H9 (cell line): ENCODE measurements at regions not wholly inside any gene's neighbourhood (a gene's known extent, or its start where the extent isn't known, plus 50 kb on each side); places are given as distances from the start of the nearest gene placed in this dataset.

Source experiments
- DNase-seq: peaks from one replicate; pipeline ENCODE4 v3.0.0-alpha.2; 2017
- H2AFZ ChIP-seq: one replicate; pipeline ENCODE4 v1.6.1; 2013; ENCODE audit warnings: mild to moderate bottlenecking, low read length, control low read depth, moderate library complexity
- H2AK5ac ChIP-seq: 2 replicates; pipeline ENCODE4 v1.6.1; 2013; ENCODE audit warnings: low read length, control low read depth, mixed read lengths; ENCODE audit not compliant: insufficient read length
- H2BK120ac ChIP-seq: one replicate; pipeline ENCODE4 v1.6.1; 2013; ENCODE audit warnings: low read depth, mild to moderate bottlenecking, low read length, control low read depth, inconsistent platforms; ENCODE audit not compliant: poor library complexity, severe bottlenecking
- H2BK12ac ChIP-seq: 2 replicates; pipeline ENCODE4 v1.6.1; 2013; ENCODE audit warnings: low read length, control low read depth, mixed read lengths, low read depth; ENCODE audit not compliant: insufficient read length
- H2BK15ac ChIP-seq: 2 replicates; pipeline ENCODE4 v1.6.1; 2013; ENCODE audit warnings: low read depth, low read length, control low read depth
- H2BK20ac ChIP-seq: one replicate; pipeline ENCODE4 v1.6.1; 2013; ENCODE audit warnings: low read depth, mild to moderate bottlenecking, low read length, control low read depth, inconsistent platforms; ENCODE audit not compliant: poor library complexity, severe bottlenecking
- H2BK5ac ChIP-seq: 2 replicates; pipeline ENCODE4 v1.6.1; 2013; ENCODE audit warnings: low read length, control low read depth, mixed read lengths; ENCODE audit not compliant: insufficient read length
- H3K14ac ChIP-seq: 2 replicates; pipeline ENCODE4 v1.6.1; 2013; ENCODE audit warnings: low read length, control low read depth; ENCODE audit not compliant: insufficient read depth
- H3K18ac ChIP-seq: 2 replicates; pipeline ENCODE4 v1.6.1; 2013; ENCODE audit warnings: low read depth, mild to moderate bottlenecking, mixed read lengths, low read length, control low read depth; ENCODE audit not compliant: insufficient read length
- H3K23ac ChIP-seq: 2 replicates; pipeline ENCODE4 v1.6.1; 2013; ENCODE audit warnings: low read length, control low read depth, mixed read lengths, low read depth; ENCODE audit not compliant: insufficient read length
- H3K23me2 ChIP-seq: 2 replicates; pipeline ENCODE4 v1.6.1; 2013; ENCODE audit warnings: low read depth, mild to moderate bottlenecking, mixed read lengths, low read length, control low read depth; ENCODE audit not compliant: insufficient read length, poor library complexity, severe bottlenecking
- H3K27ac ChIP-seq: 2 replicates; pipeline ENCODE4 v1.5.1; 2013; ENCODE audit warnings: low read length, control low read depth, mixed read lengths, low read depth; ENCODE audit not compliant: insufficient read length
- H3K27me3 ChIP-seq: 2 replicates; pipeline ENCODE4 v1.6.1; 2013; ENCODE audit warnings: low read length, control low read depth, inconsistent platforms; ENCODE audit not compliant: insufficient read depth
- H3K4ac ChIP-seq: 2 replicates; pipeline ENCODE4 v1.6.1; 2013; ENCODE audit warnings: low read depth, mild to moderate bottlenecking, control low read depth, inconsistent platforms, low read length, moderate library complexity
- H3K4me1 ChIP-seq: 2 replicates; pipeline ENCODE4 v1.6.1; 2013; ENCODE audit warnings: low read length, control low read depth, inconsistent platforms; ENCODE audit not compliant: insufficient read depth
- H3K4me2 ChIP-seq: 2 replicates; pipeline ENCODE4 v1.6.1; 2013; ENCODE audit warnings: low read length, control low read depth, mixed read lengths; ENCODE audit not compliant: insufficient read length, insufficient read depth
- H3K56ac ChIP-seq: 2 replicates; pipeline ENCODE4 v1.6.1; 2013; ENCODE audit warnings: low read depth, mild to moderate bottlenecking, mixed read lengths, low read length, control low read depth; ENCODE audit not compliant: insufficient read length
- H3K79me1 ChIP-seq: 2 replicates; pipeline ENCODE4 v1.6.1; 2013; ENCODE audit warnings: low read depth, mild to moderate bottlenecking, moderate library complexity, low read length, control low read depth, inconsistent platforms; ENCODE audit not compliant: insufficient read depth, poor library complexity, severe bottlenecking
- H3K79me2 ChIP-seq: 2 replicates; pipeline ENCODE4 v1.6.1; 2013; ENCODE audit warnings: low read length, control low read depth, inconsistent platforms; ENCODE audit not compliant: insufficient read depth
- H3K9ac ChIP-seq: 2 replicates; pipeline ENCODE4 v1.6.1; 2013; ENCODE audit warnings: low read length, control low read depth, mixed read lengths; ENCODE audit not compliant: insufficient read length; ENCODE audit errors: extremely low read depth
- H3K9me3 ChIP-seq: one replicate; pipeline ENCODE4 v1.6.1; 2013; ENCODE audit warnings: low read depth, low read length, inconsistent platforms; ENCODE audit not compliant: control insufficient read depth
- H3T11ph ChIP-seq: one replicate; pipeline ENCODE4 v1.6.1; 2013; ENCODE audit warnings: mild to moderate bottlenecking, low read length, control low read depth, inconsistent platforms
- H4K20me1 ChIP-seq: one replicate; pipeline ENCODE4 v1.6.1; 2013; ENCODE audit not compliant: control insufficient read depth, insufficient read length, insufficient read depth
- H4K5ac ChIP-seq: 2 replicates; pipeline ENCODE4 v1.6.1; 2013; ENCODE audit warnings: low read depth, mild to moderate bottlenecking, mixed read lengths, low read length, control low read depth; ENCODE audit not compliant: insufficient read length
- H4K8ac ChIP-seq: replicated peaks from 2 replicates; pipeline ENCODE4 v1.6.1; 2013; ENCODE audit warnings: low read length, control low read depth, mixed read lengths, low read depth; ENCODE audit not compliant: insufficient read length
- H4K91ac ChIP-seq: 2 replicates; pipeline ENCODE4 v1.6.1; 2013; ENCODE audit warnings: low read depth, mild to moderate bottlenecking, moderate library complexity, mixed read lengths, low read length, control low read depth; ENCODE audit not compliant: insufficient read length
- H3K27ac Mint-ChIP-seq, 3 experiments: 2 replicates in 2 of 3; 3 replicates in 1 of 3; pipeline ENCODE4 v1.8.0; 2020 to 2021; ENCODE audit warnings: mixed read lengths in 3 of 3, mild to moderate bottlenecking in 1 of 3, moderate library complexity in 1 of 3
- H3K27me3 Mint-ChIP-seq: 2 replicates; pipeline ENCODE4 v1.8.0; 2021; ENCODE audit warnings: low read depth, mild to moderate bottlenecking, moderate library complexity, mixed read lengths
- H3K36me3 Mint-ChIP-seq, 3 experiments: 2 replicates in 2 of 3; 3 replicates in 1 of 3; pipeline ENCODE4 v1.8.0; 2020 to 2021; ENCODE audit warnings: low read depth in 3 of 3, mixed read lengths in 3 of 3; ENCODE audit not compliant: insufficient read depth in 1 of 3
- H3K4me1 Mint-ChIP-seq, 2 experiments: 2 replicates each; pipeline ENCODE4 v1.8.0; 2020; ENCODE audit warnings: mixed read lengths in 2 of 2
- H3K4me3 Mint-ChIP-seq, 2 experiments: 2 replicates in 1 of 2; 3 replicates in 1 of 2; pipeline ENCODE4 v1.8.0; 2020 to 2021; ENCODE audit warnings: mild to moderate bottlenecking in 2 of 2, mixed read lengths in 2 of 2, moderate library complexity in 1 of 2
- H3K9me3 Mint-ChIP-seq, 2 experiments: 2 replicates in 1 of 2; 3 replicates in 1 of 2; pipeline ENCODE4 v1.8.0; 2020; ENCODE audit warnings: mild to moderate bottlenecking in 2 of 2, mixed read lengths in 2 of 2, moderate library complexity in 1 of 2
- WGBS: extraction: QIAGEN DNeasy Blood & Tissue Kit; methylation state at CpG from one replicate; pipeline ENCODE4 v1.1.7; 2013; ENCODE audit warnings: missing lambda C conversion rate, low lambda C conversion rate, mixed read lengths; ENCODE audit not compliant: insufficient read length; ENCODE audit errors: extremely low coverage; 5-methylcytosine and 5-hydroxymethylcytosine counted together
- TF ChIP-seq, protein P1 (sequence below): fragments of 200-600 bp; sonication (generic); conservative IDR thresholded peaks from 3 replicates; pipeline ENCODE4 v1.8.0; 2021; ENCODE audit warnings: antibody characterized with exemption, mild to moderate bottlenecking

DNA sequence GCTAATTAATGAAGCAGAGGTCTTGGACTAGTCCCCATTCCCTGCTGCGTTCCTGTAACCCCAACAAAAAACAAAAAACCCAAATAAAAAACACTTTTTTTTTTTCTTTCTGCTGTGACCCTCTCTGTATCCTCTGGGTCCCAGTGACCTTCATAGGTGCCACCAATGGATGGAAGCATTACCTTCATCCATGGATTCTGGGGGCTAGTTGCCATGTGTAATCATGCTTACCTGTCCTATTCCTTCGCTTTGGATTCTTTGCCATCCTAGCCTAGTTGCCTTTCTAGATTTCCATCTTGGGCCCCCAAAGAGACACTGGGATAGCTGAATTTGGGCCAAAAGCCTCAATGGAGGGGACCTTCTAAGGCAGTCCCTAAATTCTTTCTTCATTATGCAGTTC, 1208.7 kb downstream of the BRINP3 start:
- TF ChIP-seq, protein P1, sequence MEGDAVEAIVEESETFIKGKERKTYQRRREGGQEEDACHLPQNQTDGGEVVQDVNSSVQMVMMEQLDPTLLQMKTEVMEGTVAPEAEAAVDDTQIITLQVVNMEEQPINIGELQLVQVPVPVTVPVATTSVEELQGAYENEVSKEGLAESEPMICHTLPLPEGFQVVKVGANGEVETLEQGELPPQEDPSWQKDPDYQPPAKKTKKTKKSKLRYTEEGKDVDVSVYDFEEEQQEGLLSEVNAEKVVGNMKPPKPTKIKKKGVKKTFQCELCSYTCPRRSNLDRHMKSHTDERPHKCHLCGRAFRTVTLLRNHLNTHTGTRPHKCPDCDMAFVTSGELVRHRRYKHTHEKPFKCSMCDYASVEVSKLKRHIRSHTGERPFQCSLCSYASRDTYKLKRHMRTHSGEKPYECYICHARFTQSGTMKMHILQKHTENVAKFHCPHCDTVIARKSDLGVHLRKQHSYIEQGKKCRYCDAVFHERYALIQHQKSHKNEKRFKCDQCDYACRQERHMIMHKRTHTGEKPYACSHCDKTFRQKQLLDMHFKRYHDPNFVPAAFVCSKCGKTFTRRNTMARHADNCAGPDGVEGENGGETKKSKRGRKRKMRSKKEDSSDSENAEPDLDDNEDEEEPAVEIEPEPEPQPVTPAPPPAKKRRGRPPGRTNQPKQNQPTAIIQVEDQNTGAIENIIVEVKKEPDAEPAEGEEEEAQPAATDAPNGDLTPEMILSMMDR = no peak
- no peaks in the 10 kb centered on the region for H3K23me2 ChIP-seq
- no peak overlapping the region for H4K91ac ChIP-seq
- H3K9me3 ChIP-seq = peaks cover 25% of the 10 kb centered on the region
- no peak overlapping the region for H3K27ac Mint-ChIP-seq
- no peaks in the 10 kb centered on the region for H3K4me1 ChIP-seq
- no peak overlapping the region for H2BK20ac ChIP-seq
- H4K5ac ChIP-seq = no peak overlapping the region
- no peak overlapping the region for H3K27ac ChIP-seq
- H3K23ac ChIP-seq = no peak overlapping the region
- no peaks in the 10 kb centered on the region for H3K79me2 ChIP-seq
- H3K4ac ChIP-seq = no peak overlapping the region
- no peak overlapping the region for H3K14ac ChIP-seq
- H3K4me1 Mint-ChIP-seq = no peaks in the 10 kb centered on the region
- H3K9me3 Mint-ChIP-seq = peaks cover 35 to 40% of the 10 kb centered on the region in 2 experiments
- no peak overlapping the region for H3K4me3 Mint-ChIP-seq
- no peaks in the 10 kb centered on the region for H3K27me3 ChIP-seq
- no peak overlapping the region for H3K4me2 ChIP-seq
- H3K18ac ChIP-seq = no peak overlapping the region
- H3K56ac ChIP-seq = no peak overlapping the region
- H2BK120ac ChIP-seq = no peak overlapping the region
- no peaks in the 10 kb centered on the region for H3K79me1 ChIP-seq
- H2BK12ac ChIP-seq = no peak overlapping the region
- no peaks in the 10 kb centered on the region for H4K20me1 ChIP-seq
- peaks cover 4 to 32% (median 15%) of the 10 kb centered on the region in 3 experiments for H3K36me3 Mint-ChIP-seq
- no peaks in the 10 kb centered on the region for H3K27me3 Mint-ChIP-seq
- H2BK15ac ChIP-seq = no peak overlapping the region
- H2BK5ac ChIP-seq = no peak overlapping the region
- no peak overlapping the region for H3T11ph ChIP-seq
- no peak overlapping the region for H2AFZ ChIP-seq
- H4K8ac ChIP-seq = no peak overlapping the region
- no peak for DNase-seq
- no peak overlapping the region for H3K9ac ChIP-seq
- WGBS = no CpG with 5 or more reads among the region's 2 CpGs
- H2AK5ac ChIP-seq = no peak overlapping the region
